Esophagus squamous epithelium (tissue), 5 donors: ENCODE measurements at regions not wholly inside any gene's neighbourhood (a gene's known extent, or its start where the extent isn't known, plus 50 kb on each side); places are given as distances from the start of the nearest gene placed in this dataset.

Experiments used
- DNase-seq: peaks from one replicate; lab custom pipeline; 2025; lab: John Stamatoyannopoulos, UW
- H3K27ac ChIP-seq, 4 donors: fragments of 200-600 bp; sonication (generic); one replicate each; pipeline ENCODE4 v1.5.1; 2016 to 2019; ENCODE audit warnings: mild to moderate bottlenecking in 1 of 4
- H3K27me3 ChIP-seq, 4 donors: fragments of 200-600 bp; sonication (generic); 1 replicate in 3 of 4; 2 replicates in 1 of 4; pipeline versions ENCODE4 v1.5.1 to v1.6.0; 2017 to 2021; ENCODE audit warnings: antibody characterized with exemption in 1 of 4
- H3K36me3 ChIP-seq, 3 donors: fragments of 200-600 bp; sonication (generic); one replicate each; pipeline ENCODE4 v1.5.1; 2016 to 2019
- H3K4me1 ChIP-seq, 3 donors: fragments of 200-600 bp; sonication (generic); one replicate each; pipeline ENCODE4 v1.5.1; 2017 to 2019
- H3K4me3 ChIP-seq, 4 donors: fragments of 200-600 bp; sonication (generic); 1 replicate in 3 of 4; 2 replicates in 1 of 4; pipeline ENCODE4 v1.5.1; 2016 to 2019; ENCODE audit warnings: mild to moderate bottlenecking in 2 of 4, moderate library complexity in 1 of 4
- H3K9me3 ChIP-seq, 3 donors: fragments of 200-600 bp; sonication (generic); one replicate each; pipeline ENCODE4 v1.5.1; 2016 to 2019
- CTCF ChIP-seq, 6 experiments: fragments of 450-650 bp in 4 of 6; fragments of 200-600 bp in 2 of 6; sonication (generic) in 2 of 6; IDR thresholded peaks; one replicate each; pipeline ENCODE4 v1.5.1; 2016 to 2019; ENCODE audit warnings: antibody characterized with exemption in 6 of 6, mild to moderate bottlenecking in 4 of 6, moderate library complexity in 4 of 6
- POLR2A ChIP-seq, 4 donors: fragments of 450-650 bp; IDR thresholded peaks; one replicate each; pipeline ENCODE4 v1.6.1; 2017; ENCODE audit warnings: antibody characterized with exemption in 4 of 4, mild to moderate bottlenecking in 4 of 4, moderate library complexity in 3 of 4
- WGBS, 2 donors: methylation state at CpG; one replicate each; pipeline ENCODE4 v1.1.5; 2018; 5-methylcytosine and 5-hydroxymethylcytosine counted together
- intact Hi-C: fragments of 100-400 bp; cut with DNase I; formaldehyde crosslinking; loops from one replicate; pipeline ENCODE4 v1.15.0; 2022
- donor health status: DM: yes; HTN: yes; CAD: no.

GRCh38 chr6:18667612-18668011 is 280.5 kb downstream of the RNF144B start:
- Histone ChIP-seq H3K9me3 (no peaks in the 10 kb centered on the region), H3K4me3 (no peak overlapping the region), H3K27ac (no peak overlapping the region), H3K36me3 (no peaks in the 10 kb centered on the region), H3K27me3 (no peaks in the 10 kb centered on the region), H3K4me1 (no peaks in the 10 kb centered on the region)
- intact Hi-C loops = no loop called here
- no peak for TF ChIP-seq CTCF (IDR thresholded peaks at IDR 0.05)
- no peak for TF ChIP-seq POLR2A (IDR thresholded peaks at IDR 0.05)
- no peak for DNase-seq
- WGBS, 2 donors = 40 to 41% methylated on average over 2 of the region's 2 CpGs

- no peak for DNase-seq
- WGBS, 2 donors = 69 to 73% methylated on average over 3 of the region's 3 CpGs
- Histone ChIP-seq H3K9me3 (no peaks in the 10 kb centered on the region), H3K36me3 (no peaks in the 10 kb centered on the region), H3K4me1 (no peaks in the 10 kb centered on the region), H3K27me3 (no peaks in the 10 kb centered on the region), H3K27ac (no peak overlapping the region), H3K4me3 (no peak overlapping the region)
- intact Hi-C loops = no loop called here
- TF ChIP-seq CTCF (IDR thresholded peaks at IDR 0.05) (no peak), POLR2A (IDR thresholded peaks at IDR 0.05) (no peak)
Observed at GRCh38 chr6:18668994-18669393, 281.8 kb downstream of the RNF144B start.

- Histone ChIP-seq H3K4me3 (no peak overlapping the region), H3K4me1 (no peaks in the 10 kb centered on the region), H3K27ac (no peak overlapping the region), H3K36me3 (no peaks in the 10 kb centered on the region), H3K9me3 (no peaks in the 10 kb centered on the region), H3K27me3 (no peaks in the 10 kb centered on the region)
- intact Hi-C loops = no loop called here
- TF ChIP-seq POLR2A (IDR thresholded peaks at IDR 0.05) (no peak), CTCF (IDR thresholded peaks at IDR 0.05) (no peak)
- DNase-seq = no peak
- WGBS, 2 donors = 76 to 79% methylated on average over 1 of the region's 1 CpG
Observed at GRCh38 chr6:18672852-18673251, 285.7 kb downstream of the RNF144B start.

GRCh38 chr6:18674346-18674745 is 287.2 kb downstream of the RNF144B start:
- no peaks in the 10 kb centered on the region for H3K36me3 ChIP-seq
- no peak overlapping the region for H3K4me3 ChIP-seq
- no peaks in the 10 kb centered on the region for H3K4me1 ChIP-seq
- no peaks in the 10 kb centered on the region for H3K9me3 ChIP-seq
- H3K27ac ChIP-seq = no peak overlapping the region
- no peak for DNase-seq
- intact Hi-C loops = no loop called here
- TF ChIP-seq CTCF (IDR thresholded peaks at IDR 0.05) (no peak), POLR2A (IDR thresholded peaks at IDR 0.05) (no peak)
- no peaks in the 10 kb centered on the region for H3K27me3 ChIP-seq

- Histone ChIP-seq H3K4me1 (no peaks in the 10 kb centered on the region), H3K36me3 (no peaks in the 10 kb centered on the region), H3K9me3 (no peaks in the 10 kb centered on the region), H3K4me3 (no peak overlapping the region), H3K27ac (no peak overlapping the region), H3K27me3 (no peaks in the 10 kb centered on the region)
- DNase-seq = no peak
- TF ChIP-seq CTCF (IDR thresholded peaks at IDR 0.05) (no peak), POLR2A (IDR thresholded peaks at IDR 0.05) (no peak)
- intact Hi-C loops = no loop called here
- 35 to 66% methylated on average over 2 of the region's 2 CpGs for WGBS, 2 donors
Observed at GRCh38 chr6:18675881-18676280, 288.7 kb downstream of the RNF144B start.
